Suprapubic skin (tissue), 4 donors: ENCODE measurements at regions not wholly inside any gene's neighbourhood (a gene's known extent, or its start where the extent isn't known, plus 50 kb on each side); places are given as distances from the start of the nearest gene placed in this dataset.

Experiments
- DNase-seq, 2 donors: peaks; one replicate each; pipeline ENCODE4 v3.0.0-alpha.2; 2019; ENCODE audit warnings: low spot score in 2 of 2
- H3K27ac ChIP-seq: fragments of 200-600 bp; sonication (generic); one replicate; pipeline ENCODE4 v1.5.1; 2019
- H3K27me3 ChIP-seq: fragments of 200-600 bp; sonication (generic); one replicate; pipeline ENCODE4 v1.5.1; 2019
- H3K36me3 ChIP-seq: fragments of 200-600 bp; sonication (generic); one replicate; pipeline ENCODE4 v1.5.1; 2019
- H3K4me1 ChIP-seq: fragments of 200-600 bp; sonication (generic); one replicate; pipeline ENCODE4 v1.5.1; 2019
- H3K4me3 ChIP-seq: fragments of 200-600 bp; sonication (generic); one replicate; pipeline ENCODE4 v1.5.1; 2019; ENCODE audit warnings: mild to moderate bottlenecking
- H3K9me3 ChIP-seq: fragments of 200-600 bp; sonication (generic); one replicate; pipeline ENCODE4 v1.5.1; 2019
- CTCF ChIP-seq, 2 donors: fragments of 200-600 bp in 1 of 2; fragments of 450-650 bp in 1 of 2; sonication (generic) in 1 of 2; IDR thresholded peaks; one replicate each; pipeline ENCODE4 v1.5.1; 2016 to 2019; ENCODE audit warnings: antibody characterized with exemption in 2 of 2, mild to moderate bottlenecking in 1 of 2, moderate library complexity in 1 of 2
- EP300 ChIP-seq: sonication (generic); formaldehyde crosslinking; IDR thresholded peaks from one replicate; pipeline ENCODE4 v1.6.1; 2017; ENCODE audit warnings: antibody characterized with exemption
- POLR2A ChIP-seq, 2 donors: fragments of 450-650 bp; IDR thresholded peaks; one replicate each; pipeline ENCODE4 v1.6.1; 2017; ENCODE audit warnings: antibody characterized with exemption in 2 of 2, mild to moderate bottlenecking in 2 of 2, moderate library complexity in 2 of 2
- POLR2AphosphoS5 ChIP-seq, 3 donors: sonication (generic); formaldehyde crosslinking; IDR thresholded peaks; one replicate each; pipeline ENCODE4 v1.6.1; 2017; ENCODE audit warnings: antibody characterized with exemption in 3 of 3
- WGBS: methylation state at CpG from one replicate; pipeline ENCODE4 v1.1.5; 2018; 5-methylcytosine and 5-hydroxymethylcytosine counted together

GRCh38 chr14:51182131-51182565, 57.9 kb upstream of the TMX1 start:
- Histone ChIP-seq H3K36me3 (no peaks in the 10 kb centered on the region), H3K27ac (no peak overlapping the region), H3K4me3 (no peak overlapping the region), H3K4me1 (no peaks in the 10 kb centered on the region), H3K9me3 (no peaks in the 10 kb centered on the region), H3K27me3 (no peaks in the 10 kb centered on the region)
- WGBS, result 55% methylated on average over 3 of the region's 3 CpGs
- DNase-seq, result no peak
- no peak for TF ChIP-seq POLR2A (IDR thresholded peaks at IDR 0.05)
- no peak for TF ChIP-seq CTCF (IDR thresholded peaks at IDR 0.05)
- TF ChIP-seq POLR2AphosphoS5 (IDR thresholded peaks at IDR 0.05), result no peak
- TF ChIP-seq EP300, result no peak

GRCh38 chr14:51185180-51185579, 54.9 kb upstream of the TMX1 start:
- Histone ChIP-seq H3K4me3 (no peak overlapping the region), H3K9me3 (no peaks in the 10 kb centered on the region), H3K36me3 (no peaks in the 10 kb centered on the region), H3K4me1 (no peaks in the 10 kb centered on the region), H3K27me3 (no peaks in the 10 kb centered on the region), H3K27ac (no peak overlapping the region)
- DNase-seq, result no peak
- TF ChIP-seq POLR2AphosphoS5 (IDR thresholded peaks at IDR 0.05), result no peak
- TF ChIP-seq EP300, result no peak
- no peak for TF ChIP-seq CTCF (IDR thresholded peaks at IDR 0.05)
- TF ChIP-seq POLR2A (IDR thresholded peaks at IDR 0.05), result no peak
- WGBS, result 76% methylated on average over 3 of the region's 3 CpGs

- no peaks in the 10 kb centered on the region for H3K4me1 ChIP-seq
- DNase-seq, result no peak
- no peak overlapping the region for H3K4me3 ChIP-seq
- no peaks in the 10 kb centered on the region for H3K27me3 ChIP-seq
- WGBS, result 71% methylated on average over 1 of the region's 1 CpG
- no peaks in the 10 kb centered on the region for H3K36me3 ChIP-seq
- TF ChIP-seq POLR2AphosphoS5 (IDR thresholded peaks at IDR 0.05) (no peak), CTCF (IDR thresholded peaks at IDR 0.05) (no peak), POLR2A (IDR thresholded peaks at IDR 0.05) (no peak), EP300 (no peak)
- H3K9me3 ChIP-seq, result no peaks in the 10 kb centered on the region
- H3K27ac ChIP-seq, result no peak overlapping the region
Measured at GRCh38 chr14:51185754-51186153, 54.3 kb upstream of the TMX1 start.

GRCh38 chr14:51188566-51189185, 51.4 kb upstream of the TMX1 start:
- WGBS, result 37% methylated on average over 6 of the region's 6 CpGs

More at GRCh38 chr14:51188566-51189185, 51.4 kb upstream of the TMX1 start:
- no peak for DNase-seq
- H3K27ac ChIP-seq, result no peak overlapping the region
- no peak overlapping the region for H3K4me3 ChIP-seq
- no peaks in the 10 kb centered on the region for H3K4me1 ChIP-seq
- no peaks in the 10 kb centered on the region for H3K36me3 ChIP-seq
- no peaks in the 10 kb centered on the region for H3K9me3 ChIP-seq
- no peaks in the 10 kb centered on the region for H3K27me3 ChIP-seq
- TF ChIP-seq CTCF (IDR thresholded peaks at IDR 0.05) (no peak), EP300 (no peak), POLR2AphosphoS5 (IDR thresholded peaks at IDR 0.05) (no peak), POLR2A (IDR thresholded peaks at IDR 0.05) (no peak)
